RKO (cell line): ENCODE measurements at regions not wholly inside any gene's neighbourhood (a gene's known extent, or its start where the extent isn't known, plus 50 kb on each side); places are given as distances from the start of the nearest gene placed in this dataset.
"Not testable (repeated sequence)": the region's sequence is repeated elsewhere in the genome, so short reads cannot be mapped to it uniquely, and the experiment has no call there.

Experiments used
- DNase-seq: peaks from one replicate; pipeline ENCODE4 v3.0.0-alpha.2; 2016; ENCODE audit warnings: low spot score

GRCh38 chrX:46366381-46367207 is 178.6 kb downstream of the ZNF674 start:
- no peak for DNase-seq

GRCh38 chrX:46354481-46354880 is 190.7 kb downstream of the ZNF674 start:
- DNase-seq: no peak

- no peak for DNase-seq
These were observed 203.4 kb downstream of the ZNF674 start for GRCh38 chrX:46341767-46342322.

GRCh38 chrX:46340696-46341095 is 204.5 kb downstream of the ZNF674 start:
- no peak for DNase-seq

- DNase-seq: no peak
These were observed 211.7 kb downstream of the ZNF674 start for GRCh38 chrX:46333550-46333949.

- DNase-seq: no peak
These were observed 214.2 kb downstream of the ZNF674 start for GRCh38 chrX:46330981-46331380.

GRCh38 chrX:46330513-46330912 is 214.7 kb downstream of the ZNF674 start:
- no peak for DNase-seq

- DNase-seq: no peak
These were observed 217.1 kb downstream of the ZNF674 start for GRCh38 chrX:46328133-46328532.

GRCh38 chrX:46327566-46328115 is 217.6 kb downstream of the ZNF674 start:
- DNase-seq: no peak

GRCh38 chrX:46326161-46326560 is 219.1 kb downstream of the ZNF674 start:
- DNase-seq: no peak

- DNase-seq: peak; percentile 18
These were observed 219.8 kb downstream of the ZNF674 start for GRCh38 chrX:46325312-46325877.

- DNase-seq: no peak
These were observed 221.1 kb downstream of the ZNF674 start for GRCh38 chrX:46324166-46324565.

GRCh38 chrX:46322929-46323328 is 222.3 kb downstream of the ZNF674 start:
- DNase-seq: not testable (repeated sequence)

GRCh38 chrX:46321676-46322075 is 223.5 kb downstream of the ZNF674 start:
- DNase-seq: no peak

GRCh38 chrX:46319750-46320149 is 225.5 kb downstream of the ZNF674 start:
- DNase-seq: no peak

GRCh38 chrX:46318551-46318950 is 226.7 kb downstream of the ZNF674 start:
- DNase-seq: no peak

- DNase-seq: no peak
These were observed 228.1 kb downstream of the ZNF674 start for GRCh38 chrX:46317163-46317562.

- DNase-seq: no peak
These were observed 233.6 kb downstream of the ZNF674 start for GRCh38 chrX:46311581-46312120.

- no peak for DNase-seq
These were observed 234.3 kb downstream of the ZNF674 start for GRCh38 chrX:46310815-46311497.

GRCh38 chrX:46308110-46308509 is 237.1 kb downstream of the ZNF674 start:
- no peak for DNase-seq

GRCh38 chrX:46306103-46306502 is 239.1 kb downstream of the ZNF674 start:
- no peak for DNase-seq

- DNase-seq: no peak
These were observed 239.8 kb downstream of the ZNF674 start for GRCh38 chrX:46305431-46305830.
